ENCODE measurements at regions not wholly inside any gene's neighbourhood (a gene's known extent, or its start where the extent isn't known, plus 50 kb on each side); places are given as distances from the start of the nearest gene placed in this dataset.

DNA sequence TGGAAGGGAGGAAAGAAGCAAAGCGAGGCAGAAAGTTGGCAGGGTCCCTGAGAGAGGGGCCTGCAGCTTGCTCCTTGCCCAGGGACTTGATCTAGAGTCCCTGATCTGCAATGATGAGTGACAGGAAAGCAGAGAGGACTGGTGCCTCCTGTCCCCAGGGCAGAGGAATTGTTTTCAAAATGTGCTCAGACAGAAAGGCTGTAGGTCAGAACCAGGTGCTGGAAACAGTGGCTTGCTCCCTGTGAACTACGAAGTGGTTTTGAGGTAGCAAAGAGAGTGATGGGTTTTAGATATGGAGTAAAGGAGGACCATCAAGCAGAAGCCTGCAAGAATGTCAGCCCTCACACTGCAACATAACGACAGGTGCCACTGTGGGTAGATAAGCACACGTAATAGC lies 164.9 kb upstream of the SERTAD2 start:
- Histone ChIP-seq H3K9me3 (no peaks in the 10 kb centered on the region), H3K4me3 (no peak overlapping the region), H3K4me1 (peaks cover 14% of the 10 kb centered on the region), H3K27me3 (no peaks in the 10 kb centered on the region), H3K36me3 (no peaks in the 10 kb centered on the region), H3K27ac (no peak overlapping the region)
- intact Hi-C loops (cut with DNase I): no loop called here
- no peak for DNase-seq (ENCODE audit: extremely low spot score in 2 of 2)
- TF ChIP-seq, protein P1, sequence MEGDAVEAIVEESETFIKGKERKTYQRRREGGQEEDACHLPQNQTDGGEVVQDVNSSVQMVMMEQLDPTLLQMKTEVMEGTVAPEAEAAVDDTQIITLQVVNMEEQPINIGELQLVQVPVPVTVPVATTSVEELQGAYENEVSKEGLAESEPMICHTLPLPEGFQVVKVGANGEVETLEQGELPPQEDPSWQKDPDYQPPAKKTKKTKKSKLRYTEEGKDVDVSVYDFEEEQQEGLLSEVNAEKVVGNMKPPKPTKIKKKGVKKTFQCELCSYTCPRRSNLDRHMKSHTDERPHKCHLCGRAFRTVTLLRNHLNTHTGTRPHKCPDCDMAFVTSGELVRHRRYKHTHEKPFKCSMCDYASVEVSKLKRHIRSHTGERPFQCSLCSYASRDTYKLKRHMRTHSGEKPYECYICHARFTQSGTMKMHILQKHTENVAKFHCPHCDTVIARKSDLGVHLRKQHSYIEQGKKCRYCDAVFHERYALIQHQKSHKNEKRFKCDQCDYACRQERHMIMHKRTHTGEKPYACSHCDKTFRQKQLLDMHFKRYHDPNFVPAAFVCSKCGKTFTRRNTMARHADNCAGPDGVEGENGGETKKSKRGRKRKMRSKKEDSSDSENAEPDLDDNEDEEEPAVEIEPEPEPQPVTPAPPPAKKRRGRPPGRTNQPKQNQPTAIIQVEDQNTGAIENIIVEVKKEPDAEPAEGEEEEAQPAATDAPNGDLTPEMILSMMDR (IDR thresholded peaks at IDR 0.05): no peak
- no peak for TF ChIP-seq POLR2AphosphoS5 (IDR thresholded peaks at IDR 0.05; ENCODE audit: insufficient read depth in 1 of 2, low read depth in 1 of 2)

- Histone ChIP-seq H3K27me3 (no peaks in the 10 kb centered on the region), H3K27ac (peak overlapping the region; percentile 70), H3K9me3 (no peaks in the 10 kb centered on the region), H3K4me3 (peak overlapping the region in 1 of 2 donors; percentile 3), H3K4me1 (peaks cover 14% of the 10 kb centered on the region), H3K36me3 (no peaks in the 10 kb centered on the region)
- intact Hi-C loops (cut with DNase I): no loop called here
- no peak for DNase-seq (ENCODE audit: extremely low spot score in 2 of 2)
- no peak for TF ChIP-seq POLR2A (IDR thresholded peaks at IDR 0.05)
Measured at GRCh38 chr2:64819361-64819760, 165.6 kb upstream of the SERTAD2 start.

- H3K9me3 ChIP-seq: no peaks in the 10 kb centered on the region
- no peaks in the 10 kb centered on the region for H3K27me3 ChIP-seq
- no peaks in the 10 kb centered on the region for H3K36me3 ChIP-seq
- peak overlapping the region in 1 of 2 donors; percentile 3 for H3K4me3 ChIP-seq
- H3K27ac ChIP-seq: peak overlapping the region; percentile 70
- peaks cover 14% of the 10 kb centered on the region for H3K4me1 ChIP-seq
- intact Hi-C loops (cut with DNase I): no loop called here
- DNase-seq (ENCODE audit: extremely low spot score in 2 of 2): no peak
- TF ChIP-seq, protein P1 (IDR thresholded peaks at IDR 0.05): no peak
- TF ChIP-seq POLR2A (IDR thresholded peaks at IDR 0.05): no peak
- TF ChIP-seq POLR2AphosphoS5 (IDR thresholded peaks at IDR 0.05; ENCODE audit: insufficient read depth in 1 of 2, low read depth in 1 of 2): no peak
Measured at GRCh38 chr2:64819774-64820688, 166.3 kb upstream of the SERTAD2 start.

- no peaks in the 10 kb centered on the region for H3K36me3 ChIP-seq
- H3K4me3 ChIP-seq: no peak overlapping the region
- intact Hi-C loops (cut with DNase I): no loop called here
- H3K27ac ChIP-seq: no peak overlapping the region
- H3K27me3 ChIP-seq: no peaks in the 10 kb centered on the region
- H3K4me1 ChIP-seq: peaks cover 14% of the 10 kb centered on the region
- no peak for DNase-seq (ENCODE audit: extremely low spot score in 2 of 2)
- TF ChIP-seq POLR2AphosphoS5 (IDR thresholded peaks at IDR 0.05; ENCODE audit: insufficient read depth in 1 of 2, low read depth in 1 of 2): no peak
- TF ChIP-seq, protein P1 (IDR thresholded peaks at IDR 0.05): no peak
- no peak for TF ChIP-seq POLR2A (IDR thresholded peaks at IDR 0.05)
- H3K9me3 ChIP-seq: no peaks in the 10 kb centered on the region
Measured at GRCh38 chr2:64820901-64821300, 167.2 kb upstream of the SERTAD2 start.

GRCh38 chr2:64823794-64824193 lies 165.4 kb upstream of the SLC1A4 start:
- Histone ChIP-seq H3K4me3 (no peak overlapping the region), H3K27ac (no peak overlapping the region), H3K4me1 (peaks cover 11% of the 10 kb centered on the region), H3K27me3 (no peaks in the 10 kb centered on the region), H3K36me3 (no peaks in the 10 kb centered on the region), H3K9me3 (no peaks in the 10 kb centered on the region)
- intact Hi-C loops (cut with DNase I): no loop called here
- DNase-seq (ENCODE audit: extremely low spot score in 2 of 2): no peak
- TF ChIP-seq POLR2AphosphoS5 (IDR thresholded peaks at IDR 0.05; ENCODE audit: insufficient read depth in 1 of 2, low read depth in 1 of 2) (no peak), POLR2A (IDR thresholded peaks at IDR 0.05) (no peak)
- TF ChIP-seq, protein P1 (IDR thresholded peaks at IDR 0.05): no peak
